ENCODE measurements at regions not wholly inside any gene's neighbourhood (a gene's known extent, or its start where the extent isn't known, plus 50 kb on each side); places are given as distances from the start of the nearest gene placed in this dataset.

DNA sequence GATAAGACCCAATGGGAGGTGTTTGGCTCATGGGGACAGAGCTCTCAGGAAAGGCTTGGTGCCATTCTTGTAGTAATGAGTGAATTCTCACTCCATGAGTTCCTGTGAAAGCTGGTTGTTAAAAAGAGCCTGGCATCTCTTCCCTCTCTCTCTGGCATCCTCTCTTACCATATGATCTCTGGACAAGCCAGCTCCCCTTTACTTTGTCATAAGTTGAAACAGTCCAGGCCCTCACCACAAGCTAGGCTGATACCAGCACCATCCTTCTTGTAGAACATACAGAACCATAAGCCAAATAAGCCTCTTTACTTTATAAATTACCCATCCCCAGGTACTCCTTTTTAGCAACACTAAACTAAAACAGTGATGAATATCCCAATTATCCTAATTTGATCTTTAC, 166.9 kb upstream of the TMC3 start:
- Histone ChIP-seq H3K27me3 (ENCODE audit: insufficient read depth, low read length, poor library complexity) (no peaks in the 10 kb centered on the region), H3K27ac (ENCODE audit: low read length) (no peak overlapping the region), H2AFZ (ENCODE audit: low read depth, low read length) (no peak overlapping the region), H3K36me3 (ENCODE audit: insufficient read depth, low read length) (no peaks in the 10 kb centered on the region), H3K4me3 (ENCODE audit: low read depth in 1 of 2, low read length in 2 of 2) (no peak overlapping the region), H3K4me1 (ENCODE audit: insufficient read depth, low read length) (no peaks in the 10 kb centered on the region), H3K79me2 (ENCODE audit: insufficient read depth, low read length) (no peaks in the 10 kb centered on the region), H3K9ac (ENCODE audit: low read depth, low read length) (no peak overlapping the region), H4K20me1 (ENCODE audit: insufficient read depth, low read length) (no peaks in the 10 kb centered on the region), H3K9me3 (ENCODE audit: insufficient read depth, low read length, severe bottlenecking) (no peaks in the 10 kb centered on the region), H3K4me2 (ENCODE audit: insufficient read depth, low read length) (no peak overlapping the region)
- no peak for ATAC-seq (ENCODE audit: insufficient read depth, low read depth)
- no peak for TF ChIP-seq EZH2 (IDR thresholded peaks at IDR 0.05; ENCODE audit: borderline replicate concordance, low read depth, low read length, severe bottlenecking)
- TF ChIP-seq, protein P1, sequence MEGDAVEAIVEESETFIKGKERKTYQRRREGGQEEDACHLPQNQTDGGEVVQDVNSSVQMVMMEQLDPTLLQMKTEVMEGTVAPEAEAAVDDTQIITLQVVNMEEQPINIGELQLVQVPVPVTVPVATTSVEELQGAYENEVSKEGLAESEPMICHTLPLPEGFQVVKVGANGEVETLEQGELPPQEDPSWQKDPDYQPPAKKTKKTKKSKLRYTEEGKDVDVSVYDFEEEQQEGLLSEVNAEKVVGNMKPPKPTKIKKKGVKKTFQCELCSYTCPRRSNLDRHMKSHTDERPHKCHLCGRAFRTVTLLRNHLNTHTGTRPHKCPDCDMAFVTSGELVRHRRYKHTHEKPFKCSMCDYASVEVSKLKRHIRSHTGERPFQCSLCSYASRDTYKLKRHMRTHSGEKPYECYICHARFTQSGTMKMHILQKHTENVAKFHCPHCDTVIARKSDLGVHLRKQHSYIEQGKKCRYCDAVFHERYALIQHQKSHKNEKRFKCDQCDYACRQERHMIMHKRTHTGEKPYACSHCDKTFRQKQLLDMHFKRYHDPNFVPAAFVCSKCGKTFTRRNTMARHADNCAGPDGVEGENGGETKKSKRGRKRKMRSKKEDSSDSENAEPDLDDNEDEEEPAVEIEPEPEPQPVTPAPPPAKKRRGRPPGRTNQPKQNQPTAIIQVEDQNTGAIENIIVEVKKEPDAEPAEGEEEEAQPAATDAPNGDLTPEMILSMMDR (IDR thresholded peaks at IDR 0.05; ENCODE audit: borderline replicate concordance, extremely low read depth, low read length, poor library complexity, severe bottlenecking): no peak
- no peak for DNase-seq

GRCh38 chr15:81536356-81536755, 162.3 kb upstream of the TMC3 start:
- no peak overlapping the region for H3K9ac ChIP-seq (ENCODE audit: low read depth, low read length)
- DNase-seq: no peak
- H2AFZ ChIP-seq (ENCODE audit: low read depth, low read length): no peak overlapping the region

DNA sequence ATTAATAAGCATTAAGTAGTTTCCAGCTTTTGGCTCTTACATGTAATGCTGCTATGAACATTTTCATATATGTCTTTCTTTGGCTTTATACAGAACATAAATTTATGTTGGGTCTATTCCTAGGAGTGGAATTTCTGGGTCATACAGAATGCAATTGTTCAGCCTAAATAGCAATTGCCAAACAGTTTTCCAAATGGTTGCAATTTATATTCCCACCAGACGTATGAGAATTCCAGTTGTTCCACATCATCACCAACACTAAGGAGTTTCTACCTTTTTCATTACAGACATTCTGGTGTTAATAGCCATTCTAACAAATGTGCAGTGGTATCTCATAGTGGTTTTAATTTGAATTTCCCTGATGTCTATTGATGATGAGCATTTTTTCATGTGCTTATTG, 160.1 kb upstream of the TMC3 start:
- Histone ChIP-seq H3K4me3 (ENCODE audit: low read depth in 1 of 2, low read length in 2 of 2) (no peak overlapping the region), H3K9ac (ENCODE audit: low read depth, low read length) (no peak overlapping the region), H3K9me3 (ENCODE audit: insufficient read depth, low read length, severe bottlenecking) (no peaks in the 10 kb centered on the region), H3K36me3 (ENCODE audit: insufficient read depth, low read length) (no peaks in the 10 kb centered on the region), H4K20me1 (ENCODE audit: insufficient read depth, low read length) (no peaks in the 10 kb centered on the region), H3K4me2 (ENCODE audit: insufficient read depth, low read length) (no peak overlapping the region), H3K4me1 (ENCODE audit: insufficient read depth, low read length) (no peaks in the 10 kb centered on the region), H3K27ac (ENCODE audit: low read length) (no peak overlapping the region), H2AFZ (ENCODE audit: low read depth, low read length) (no peak overlapping the region), H3K79me2 (ENCODE audit: insufficient read depth, low read length) (no peaks in the 10 kb centered on the region), H3K27me3 (ENCODE audit: insufficient read depth, low read length, poor library complexity) (no peaks in the 10 kb centered on the region)
- ATAC-seq (ENCODE audit: insufficient read depth, low read depth) (no peak), DNase-seq (no peak)
- TF ChIP-seq EZH2 (IDR thresholded peaks at IDR 0.05; ENCODE audit: borderline replicate concordance, low read depth, low read length, severe bottlenecking): no peak
- TF ChIP-seq, protein P1 (IDR thresholded peaks at IDR 0.05; ENCODE audit: borderline replicate concordance, extremely low read depth, low read length, poor library complexity, severe bottlenecking): no peak

More at GRCh38 chr15:81536356-81536755, 162.3 kb upstream of the TMC3 start:
- Histone ChIP-seq H3K27ac (ENCODE audit: low read length) (no peak overlapping the region), H3K4me2 (ENCODE audit: insufficient read depth, low read length) (no peak overlapping the region), H3K36me3 (ENCODE audit: insufficient read depth, low read length) (no peaks in the 10 kb centered on the region), H4K20me1 (ENCODE audit: insufficient read depth, low read length) (no peaks in the 10 kb centered on the region), H3K4me3 (ENCODE audit: low read depth in 1 of 2, low read length in 2 of 2) (no peak overlapping the region), H3K79me2 (ENCODE audit: insufficient read depth, low read length) (no peaks in the 10 kb centered on the region), H3K4me1 (ENCODE audit: insufficient read depth, low read length) (no peaks in the 10 kb centered on the region), H3K9me3 (ENCODE audit: insufficient read depth, low read length, severe bottlenecking) (no peaks in the 10 kb centered on the region), H3K27me3 (ENCODE audit: insufficient read depth, low read length, poor library complexity) (no peaks in the 10 kb centered on the region)
- no peak for ATAC-seq (ENCODE audit: insufficient read depth, low read depth)
- TF ChIP-seq, protein P1 (IDR thresholded peaks at IDR 0.05; ENCODE audit: borderline replicate concordance, extremely low read depth, low read length, poor library complexity, severe bottlenecking): no peak
- no peak for TF ChIP-seq EZH2 (IDR thresholded peaks at IDR 0.05; ENCODE audit: borderline replicate concordance, low read depth, low read length, severe bottlenecking)

DNA sequence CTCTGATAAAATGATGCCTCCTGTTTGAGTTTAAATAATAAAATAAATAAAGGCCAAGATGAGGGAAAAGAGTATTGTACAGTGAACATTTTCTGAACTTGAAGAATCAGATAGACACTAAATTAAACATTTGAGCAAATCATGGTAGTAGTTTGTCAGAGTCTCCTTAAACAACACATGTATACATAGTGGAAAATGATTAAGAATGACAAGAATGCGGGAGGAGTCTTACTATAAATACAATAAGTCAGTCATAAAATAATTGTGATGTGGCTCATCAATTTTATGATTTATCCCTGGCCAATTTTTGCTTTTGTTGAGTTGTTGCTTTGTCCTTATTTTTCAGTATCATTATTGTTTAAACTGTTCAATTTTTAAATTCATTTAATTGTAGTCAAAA, 158.0 kb upstream of the TMC3 start:
- no peak overlapping the region for H3K9ac ChIP-seq (ENCODE audit: low read depth, low read length)
- H3K4me3 ChIP-seq (ENCODE audit: low read depth in 1 of 2, low read length in 2 of 2): no peak overlapping the region
- no peaks in the 10 kb centered on the region for H3K36me3 ChIP-seq (ENCODE audit: insufficient read depth, low read length)
- H3K9me3 ChIP-seq (ENCODE audit: insufficient read depth, low read length, severe bottlenecking): no peaks in the 10 kb centered on the region
- no peak for TF ChIP-seq EZH2 (IDR thresholded peaks at IDR 0.05; ENCODE audit: borderline replicate concordance, low read depth, low read length, severe bottlenecking)
- no peaks in the 10 kb centered on the region for H3K27me3 ChIP-seq (ENCODE audit: insufficient read depth, low read length, poor library complexity)
- DNase-seq (no peak), ATAC-seq (ENCODE audit: insufficient read depth, low read depth) (no peak)
- no peak overlapping the region for H2AFZ ChIP-seq (ENCODE audit: low read depth, low read length)
- no peak overlapping the region for H3K4me2 ChIP-seq (ENCODE audit: insufficient read depth, low read length)
- H4K20me1 ChIP-seq (ENCODE audit: insufficient read depth, low read length): no peaks in the 10 kb centered on the region
- no peaks in the 10 kb centered on the region for H3K79me2 ChIP-seq (ENCODE audit: insufficient read depth, low read length)
- H3K4me1 ChIP-seq (ENCODE audit: insufficient read depth, low read length): no peaks in the 10 kb centered on the region
- H3K27ac ChIP-seq (ENCODE audit: low read length): no peak overlapping the region

Measured in DND-41 (cell line).